H9 (cell line): ENCODE measurements at regions not wholly inside any gene's neighbourhood (a gene's known extent, or its start where the extent isn't known, plus 50 kb on each side); places are given as distances from the start of the nearest gene placed in this dataset.

Experiments
- DNase-seq: peaks from one replicate; pipeline ENCODE4 v3.0.0-alpha.2; 2017
- H2AFZ ChIP-seq: one replicate; pipeline ENCODE4 v1.6.1; 2013; ENCODE audit warnings: mild to moderate bottlenecking, low read length, control low read depth, moderate library complexity
- H2AK5ac ChIP-seq: 2 replicates; pipeline ENCODE4 v1.6.1; 2013; ENCODE audit warnings: low read length, control low read depth, mixed read lengths; ENCODE audit not compliant: insufficient read length
- H2BK120ac ChIP-seq: one replicate; pipeline ENCODE4 v1.6.1; 2013; ENCODE audit warnings: low read depth, mild to moderate bottlenecking, low read length, control low read depth, inconsistent platforms; ENCODE audit not compliant: poor library complexity, severe bottlenecking
- H2BK12ac ChIP-seq: 2 replicates; pipeline ENCODE4 v1.6.1; 2013; ENCODE audit warnings: low read length, control low read depth, mixed read lengths, low read depth; ENCODE audit not compliant: insufficient read length
- H2BK15ac ChIP-seq: 2 replicates; pipeline ENCODE4 v1.6.1; 2013; ENCODE audit warnings: low read depth, low read length, control low read depth
- H2BK20ac ChIP-seq: one replicate; pipeline ENCODE4 v1.6.1; 2013; ENCODE audit warnings: low read depth, mild to moderate bottlenecking, low read length, control low read depth, inconsistent platforms; ENCODE audit not compliant: poor library complexity, severe bottlenecking
- H2BK5ac ChIP-seq: 2 replicates; pipeline ENCODE4 v1.6.1; 2013; ENCODE audit warnings: low read length, control low read depth, mixed read lengths; ENCODE audit not compliant: insufficient read length
- H3K14ac ChIP-seq: 2 replicates; pipeline ENCODE4 v1.6.1; 2013; ENCODE audit warnings: low read length, control low read depth; ENCODE audit not compliant: insufficient read depth
- H3K18ac ChIP-seq: 2 replicates; pipeline ENCODE4 v1.6.1; 2013; ENCODE audit warnings: low read depth, mild to moderate bottlenecking, mixed read lengths, low read length, control low read depth; ENCODE audit not compliant: insufficient read length
- H3K23ac ChIP-seq: 2 replicates; pipeline ENCODE4 v1.6.1; 2013; ENCODE audit warnings: low read length, control low read depth, mixed read lengths, low read depth; ENCODE audit not compliant: insufficient read length
- H3K23me2 ChIP-seq: 2 replicates; pipeline ENCODE4 v1.6.1; 2013; ENCODE audit warnings: low read depth, mild to moderate bottlenecking, mixed read lengths, low read length, control low read depth; ENCODE audit not compliant: insufficient read length, poor library complexity, severe bottlenecking
- H3K27ac ChIP-seq: 2 replicates; pipeline ENCODE4 v1.5.1; 2013; ENCODE audit warnings: low read length, control low read depth, mixed read lengths, low read depth; ENCODE audit not compliant: insufficient read length
- H3K27me3 ChIP-seq: 2 replicates; pipeline ENCODE4 v1.6.1; 2013; ENCODE audit warnings: low read length, control low read depth, inconsistent platforms; ENCODE audit not compliant: insufficient read depth
- H3K4ac ChIP-seq: 2 replicates; pipeline ENCODE4 v1.6.1; 2013; ENCODE audit warnings: low read depth, mild to moderate bottlenecking, control low read depth, inconsistent platforms, low read length, moderate library complexity
- H3K4me1 ChIP-seq: 2 replicates; pipeline ENCODE4 v1.6.1; 2013; ENCODE audit warnings: low read length, control low read depth, inconsistent platforms; ENCODE audit not compliant: insufficient read depth
- H3K4me2 ChIP-seq: 2 replicates; pipeline ENCODE4 v1.6.1; 2013; ENCODE audit warnings: low read length, control low read depth, mixed read lengths; ENCODE audit not compliant: insufficient read length, insufficient read depth
- H3K56ac ChIP-seq: 2 replicates; pipeline ENCODE4 v1.6.1; 2013; ENCODE audit warnings: low read depth, mild to moderate bottlenecking, mixed read lengths, low read length, control low read depth; ENCODE audit not compliant: insufficient read length
- H3K79me1 ChIP-seq: 2 replicates; pipeline ENCODE4 v1.6.1; 2013; ENCODE audit warnings: low read depth, mild to moderate bottlenecking, moderate library complexity, low read length, control low read depth, inconsistent platforms; ENCODE audit not compliant: insufficient read depth, poor library complexity, severe bottlenecking
- H3K79me2 ChIP-seq: 2 replicates; pipeline ENCODE4 v1.6.1; 2013; ENCODE audit warnings: low read length, control low read depth, inconsistent platforms; ENCODE audit not compliant: insufficient read depth
- H3K9ac ChIP-seq: 2 replicates; pipeline ENCODE4 v1.6.1; 2013; ENCODE audit warnings: low read length, control low read depth, mixed read lengths; ENCODE audit not compliant: insufficient read length; ENCODE audit errors: extremely low read depth
- H3K9me3 ChIP-seq: one replicate; pipeline ENCODE4 v1.6.1; 2013; ENCODE audit warnings: low read depth, low read length, inconsistent platforms; ENCODE audit not compliant: control insufficient read depth
- H3T11ph ChIP-seq: one replicate; pipeline ENCODE4 v1.6.1; 2013; ENCODE audit warnings: mild to moderate bottlenecking, low read length, control low read depth, inconsistent platforms
- H4K20me1 ChIP-seq: one replicate; pipeline ENCODE4 v1.6.1; 2013; ENCODE audit not compliant: control insufficient read depth, insufficient read length, insufficient read depth
- H4K5ac ChIP-seq: 2 replicates; pipeline ENCODE4 v1.6.1; 2013; ENCODE audit warnings: low read depth, mild to moderate bottlenecking, mixed read lengths, low read length, control low read depth; ENCODE audit not compliant: insufficient read length
- H4K8ac ChIP-seq: replicated peaks from 2 replicates; pipeline ENCODE4 v1.6.1; 2013; ENCODE audit warnings: low read length, control low read depth, mixed read lengths, low read depth; ENCODE audit not compliant: insufficient read length
- H4K91ac ChIP-seq: 2 replicates; pipeline ENCODE4 v1.6.1; 2013; ENCODE audit warnings: low read depth, mild to moderate bottlenecking, moderate library complexity, mixed read lengths, low read length, control low read depth; ENCODE audit not compliant: insufficient read length
- H3K27ac Mint-ChIP-seq, 3 experiments: 2 replicates in 2 of 3; 3 replicates in 1 of 3; pipeline ENCODE4 v1.8.0; 2020 to 2021; ENCODE audit warnings: mixed read lengths in 3 of 3, mild to moderate bottlenecking in 1 of 3, moderate library complexity in 1 of 3
- H3K27me3 Mint-ChIP-seq: 2 replicates; pipeline ENCODE4 v1.8.0; 2021; ENCODE audit warnings: low read depth, mild to moderate bottlenecking, moderate library complexity, mixed read lengths
- H3K36me3 Mint-ChIP-seq, 3 experiments: 2 replicates in 2 of 3; 3 replicates in 1 of 3; pipeline ENCODE4 v1.8.0; 2020 to 2021; ENCODE audit warnings: low read depth in 3 of 3, mixed read lengths in 3 of 3; ENCODE audit not compliant: insufficient read depth in 1 of 3
- H3K4me1 Mint-ChIP-seq, 2 experiments: 2 replicates each; pipeline ENCODE4 v1.8.0; 2020; ENCODE audit warnings: mixed read lengths in 2 of 2
- H3K4me3 Mint-ChIP-seq, 2 experiments: 2 replicates in 1 of 2; 3 replicates in 1 of 2; pipeline ENCODE4 v1.8.0; 2020 to 2021; ENCODE audit warnings: mild to moderate bottlenecking in 2 of 2, mixed read lengths in 2 of 2, moderate library complexity in 1 of 2
- H3K9me3 Mint-ChIP-seq, 2 experiments: 2 replicates in 1 of 2; 3 replicates in 1 of 2; pipeline ENCODE4 v1.8.0; 2020; ENCODE audit warnings: mild to moderate bottlenecking in 2 of 2, mixed read lengths in 2 of 2, moderate library complexity in 1 of 2
- CTCF ChIP-seq: fragments of 200-600 bp; sonication (generic); conservative IDR thresholded peaks from 3 replicates; pipeline ENCODE4 v1.8.0; 2021; ENCODE audit warnings: antibody characterized with exemption, mild to moderate bottlenecking
- WGBS: extraction: QIAGEN DNeasy Blood & Tissue Kit; methylation state at CpG from one replicate; pipeline ENCODE4 v1.1.7; 2013; ENCODE audit warnings: missing lambda C conversion rate, low lambda C conversion rate, mixed read lengths; ENCODE audit not compliant: insufficient read length; ENCODE audit errors: extremely low coverage; 5-methylcytosine and 5-hydroxymethylcytosine counted together

- Histone ChIP-seq H3K23me2 (no peaks in the 10 kb centered on the region), H3K27me3 (no peaks in the 10 kb centered on the region), H2BK15ac (no peak overlapping the region), H4K5ac (no peak overlapping the region), H2BK120ac (no peak overlapping the region), H3K79me1 (no peaks in the 10 kb centered on the region), H3K4me2 (no peak overlapping the region), H3K9ac (no peak overlapping the region), H2AK5ac (no peak overlapping the region), H2BK5ac (no peak overlapping the region), H3K56ac (no peak overlapping the region), H3K18ac (no peak overlapping the region), H3K14ac (no peak overlapping the region), H4K20me1 (no peaks in the 10 kb centered on the region), H2AFZ (no peak overlapping the region), H3T11ph (no peak overlapping the region), H4K91ac (no peak overlapping the region), H3K23ac (no peak overlapping the region), H2BK20ac (no peak overlapping the region), H3K4ac (no peak overlapping the region), H3K79me2 (no peaks in the 10 kb centered on the region), H3K4me1 (no peaks in the 10 kb centered on the region), H3K9me3 (no peaks in the 10 kb centered on the region), H3K27ac (no peak overlapping the region), H4K8ac (no peak overlapping the region), H2BK12ac (no peak overlapping the region)
- no peaks in the 10 kb centered on the region; a peak in 1 of 7 replicates for H3K36me3 Mint-ChIP-seq
- H3K9me3 Mint-ChIP-seq: no peaks in the 10 kb centered on the region
- H3K27me3 Mint-ChIP-seq: no peaks in the 10 kb centered on the region; the same call in none of the 2 replicates
- no peak overlapping the region for H3K27ac Mint-ChIP-seq
- H3K4me1 Mint-ChIP-seq: peaks cover 1 to 4% of the 10 kb centered on the region in 2 experiments; a peak in 1 of 4 replicates
- no CpG with 5 or more reads among the region's 14 CpGs for WGBS
- DNase-seq: no peak
- TF ChIP-seq CTCF: no peak
- H3K4me3 Mint-ChIP-seq: no peak overlapping the region
These were observed 58.9 kb upstream of the NXT1 start for GRCh38 chr20:23291575-23292240.
